ENCODE measurements at regions not wholly inside any gene's neighbourhood (a gene's known extent, or its start where the extent isn't known, plus 50 kb on each side); places are given as distances from the start of the nearest gene placed in this dataset.

- TF ChIP-seq, protein P1, sequence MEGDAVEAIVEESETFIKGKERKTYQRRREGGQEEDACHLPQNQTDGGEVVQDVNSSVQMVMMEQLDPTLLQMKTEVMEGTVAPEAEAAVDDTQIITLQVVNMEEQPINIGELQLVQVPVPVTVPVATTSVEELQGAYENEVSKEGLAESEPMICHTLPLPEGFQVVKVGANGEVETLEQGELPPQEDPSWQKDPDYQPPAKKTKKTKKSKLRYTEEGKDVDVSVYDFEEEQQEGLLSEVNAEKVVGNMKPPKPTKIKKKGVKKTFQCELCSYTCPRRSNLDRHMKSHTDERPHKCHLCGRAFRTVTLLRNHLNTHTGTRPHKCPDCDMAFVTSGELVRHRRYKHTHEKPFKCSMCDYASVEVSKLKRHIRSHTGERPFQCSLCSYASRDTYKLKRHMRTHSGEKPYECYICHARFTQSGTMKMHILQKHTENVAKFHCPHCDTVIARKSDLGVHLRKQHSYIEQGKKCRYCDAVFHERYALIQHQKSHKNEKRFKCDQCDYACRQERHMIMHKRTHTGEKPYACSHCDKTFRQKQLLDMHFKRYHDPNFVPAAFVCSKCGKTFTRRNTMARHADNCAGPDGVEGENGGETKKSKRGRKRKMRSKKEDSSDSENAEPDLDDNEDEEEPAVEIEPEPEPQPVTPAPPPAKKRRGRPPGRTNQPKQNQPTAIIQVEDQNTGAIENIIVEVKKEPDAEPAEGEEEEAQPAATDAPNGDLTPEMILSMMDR (IDR thresholded peaks at IDR 0.05; ENCODE audit: low read length): peak; percentile 10; the same call in 1 of the 2 replicates
- no peak for TF ChIP-seq EZH2 (optimal IDR thresholded peaks at IDR 0.05; ENCODE audit: low read depth, low read length)
Observed at GRCh38 chr1:212558693-212559480, 49.7 kb upstream of the ATF3 start.
